ENCODE measurements at regions not wholly inside any gene's neighbourhood (a gene's known extent, or its start where the extent isn't known, plus 50 kb on each side); places are given as distances from the start of the nearest gene placed in this dataset.

DNA sequence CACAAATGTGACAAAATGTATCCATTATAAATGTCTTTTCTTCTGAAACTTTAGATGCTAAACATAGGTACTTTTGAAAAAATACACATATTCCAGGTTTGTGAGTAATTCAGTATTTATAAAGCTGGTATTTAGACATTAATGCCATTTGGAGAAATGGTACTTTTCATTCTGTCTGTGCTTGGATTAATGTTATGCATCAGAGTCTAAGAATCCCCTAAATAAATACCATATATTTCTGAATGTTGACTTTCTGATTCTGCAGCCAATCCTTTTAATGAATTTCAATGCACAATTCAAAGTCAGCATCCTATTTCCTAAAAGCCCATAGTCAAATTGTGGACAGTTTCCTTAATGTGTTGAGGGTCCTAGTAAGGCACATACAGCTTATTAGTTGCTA is 145.0 kb downstream of the DKK1 start:
- Histone ChIP-seq H3K27me3 (replicated peaks in 1 of 7) (no peaks in the 10 kb centered on the region), H3K27ac (no peak overlapping the region), H3K9me3 (no peaks in the 10 kb centered on the region), H3K4me3 (no peak overlapping the region), H3K4me1 (no peaks in the 10 kb centered on the region), H3K36me3 (no peaks in the 10 kb centered on the region)
- intact Hi-C loops (cut with DNase I; ENCODE audit: low total_unique reads), result no loop called here
- DNase-seq, result no peak
- TF ChIP-seq POLR2A (IDR thresholded peaks at IDR 0.05) (no peak), POLR2AphosphoS5 (IDR thresholded peaks at IDR 0.05) (no peak)
- TF ChIP-seq, protein P1, sequence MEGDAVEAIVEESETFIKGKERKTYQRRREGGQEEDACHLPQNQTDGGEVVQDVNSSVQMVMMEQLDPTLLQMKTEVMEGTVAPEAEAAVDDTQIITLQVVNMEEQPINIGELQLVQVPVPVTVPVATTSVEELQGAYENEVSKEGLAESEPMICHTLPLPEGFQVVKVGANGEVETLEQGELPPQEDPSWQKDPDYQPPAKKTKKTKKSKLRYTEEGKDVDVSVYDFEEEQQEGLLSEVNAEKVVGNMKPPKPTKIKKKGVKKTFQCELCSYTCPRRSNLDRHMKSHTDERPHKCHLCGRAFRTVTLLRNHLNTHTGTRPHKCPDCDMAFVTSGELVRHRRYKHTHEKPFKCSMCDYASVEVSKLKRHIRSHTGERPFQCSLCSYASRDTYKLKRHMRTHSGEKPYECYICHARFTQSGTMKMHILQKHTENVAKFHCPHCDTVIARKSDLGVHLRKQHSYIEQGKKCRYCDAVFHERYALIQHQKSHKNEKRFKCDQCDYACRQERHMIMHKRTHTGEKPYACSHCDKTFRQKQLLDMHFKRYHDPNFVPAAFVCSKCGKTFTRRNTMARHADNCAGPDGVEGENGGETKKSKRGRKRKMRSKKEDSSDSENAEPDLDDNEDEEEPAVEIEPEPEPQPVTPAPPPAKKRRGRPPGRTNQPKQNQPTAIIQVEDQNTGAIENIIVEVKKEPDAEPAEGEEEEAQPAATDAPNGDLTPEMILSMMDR (IDR thresholded peaks at IDR 0.05 in 8 of 11, conservative IDR thresholded peaks at IDR 0.05 in 3 of 11), result no peak

DNA sequence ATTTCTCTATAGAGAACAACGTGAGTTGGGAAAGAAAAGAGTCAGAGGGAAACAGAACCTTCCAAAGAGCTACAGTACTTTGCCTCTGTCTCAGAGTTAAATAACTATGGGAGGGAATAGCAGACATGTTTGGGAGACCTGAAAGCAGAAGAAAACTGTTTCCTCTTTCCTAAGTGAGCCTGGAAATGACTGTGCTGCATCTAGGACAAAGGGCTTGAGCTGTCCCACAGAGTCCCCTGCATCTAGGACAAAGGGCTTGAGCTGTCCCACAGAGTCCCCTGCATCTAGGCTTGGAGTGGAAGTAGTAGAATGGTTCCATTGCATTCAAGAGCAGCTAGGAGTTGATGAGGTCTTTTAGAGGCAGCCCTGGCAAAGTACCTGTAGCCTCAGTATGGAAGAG is 149.7 kb downstream of the DKK1 start:
- H3K27me3 ChIP-seq (replicated peaks in 1 of 7), result no peaks in the 10 kb centered on the region
- intact Hi-C loops (cut with DNase I; ENCODE audit: low total_unique reads), result no loop called here
- no peaks in the 10 kb centered on the region for H3K9me3 ChIP-seq
- no peak overlapping the region for H3K4me3 ChIP-seq
- no peak for DNase-seq
- peaks cover 0 to 3% (median 0%) of the 10 kb centered on the region in 6 donors for H3K4me1 ChIP-seq
- no peak overlapping the region for H3K27ac ChIP-seq
- H3K36me3 ChIP-seq, result no peaks in the 10 kb centered on the region
- TF ChIP-seq, protein P1 (IDR thresholded peaks at IDR 0.05 in 8 of 11, conservative IDR thresholded peaks at IDR 0.05 in 3 of 11), result no peak
- TF ChIP-seq POLR2AphosphoS5 (IDR thresholded peaks at IDR 0.05) (no peak), POLR2A (IDR thresholded peaks at IDR 0.05) (no peak)
- 49 to 74% (median 58%) methylated on average over 1 of the region's 1 CpG for WGBS, 5 donors

DNA sequence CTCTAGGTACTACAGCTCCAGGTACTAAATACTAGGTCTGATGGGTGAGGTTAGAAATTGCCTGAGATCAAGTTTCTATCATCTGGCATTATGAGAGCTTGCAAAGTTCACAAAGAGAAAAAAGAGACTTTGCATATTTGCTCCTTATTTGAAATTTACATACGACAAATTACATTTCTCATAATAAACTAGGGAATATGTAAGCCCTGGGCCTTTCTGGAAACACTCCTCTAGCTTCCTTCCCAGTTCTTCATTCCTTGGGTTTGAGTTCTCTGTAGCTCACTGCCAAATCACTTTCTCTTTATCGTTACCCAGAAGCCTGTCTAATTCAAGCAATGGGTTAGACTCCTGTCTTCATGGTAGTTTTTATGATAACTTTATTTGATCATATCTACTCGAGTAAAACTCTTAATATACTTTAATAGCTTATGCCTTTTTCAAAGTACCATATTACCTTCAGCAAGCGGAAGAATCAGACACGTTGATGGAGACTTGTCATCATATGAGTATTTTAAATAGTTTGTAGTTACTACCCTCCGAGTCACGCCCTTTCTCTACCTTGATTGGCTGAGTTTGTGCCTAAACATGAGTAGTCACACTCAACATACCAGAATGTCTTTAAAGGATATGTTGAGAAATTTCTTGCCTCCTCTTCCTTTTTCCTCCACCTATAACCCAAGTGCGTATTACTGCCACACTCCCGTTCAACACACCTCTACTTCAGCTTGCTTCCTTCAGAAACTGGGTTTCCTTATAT is 150.5 kb downstream of the DKK1 start:
- Histone ChIP-seq H3K4me1 (peaks cover 0 to 3% (median 0%) of the 10 kb centered on the region in 6 donors), H3K36me3 (no peaks in the 10 kb centered on the region), H3K27me3 (replicated peaks in 1 of 7) (no peaks in the 10 kb centered on the region), H3K9me3 (no peaks in the 10 kb centered on the region), H3K4me3 (no peak overlapping the region), H3K27ac (no peak overlapping the region)
- intact Hi-C loops (cut with DNase I; ENCODE audit: low total_unique reads), result no loop called here
- 85 to 93% (median 89%) methylated on average over 9 of the region's 9 CpGs for WGBS, 5 donors
- TF ChIP-seq, protein P1 (IDR thresholded peaks at IDR 0.05 in 8 of 11, conservative IDR thresholded peaks at IDR 0.05 in 3 of 11), result no peak
- TF ChIP-seq POLR2A (IDR thresholded peaks at IDR 0.05), result no peak
- no peak for DNase-seq

DNA sequence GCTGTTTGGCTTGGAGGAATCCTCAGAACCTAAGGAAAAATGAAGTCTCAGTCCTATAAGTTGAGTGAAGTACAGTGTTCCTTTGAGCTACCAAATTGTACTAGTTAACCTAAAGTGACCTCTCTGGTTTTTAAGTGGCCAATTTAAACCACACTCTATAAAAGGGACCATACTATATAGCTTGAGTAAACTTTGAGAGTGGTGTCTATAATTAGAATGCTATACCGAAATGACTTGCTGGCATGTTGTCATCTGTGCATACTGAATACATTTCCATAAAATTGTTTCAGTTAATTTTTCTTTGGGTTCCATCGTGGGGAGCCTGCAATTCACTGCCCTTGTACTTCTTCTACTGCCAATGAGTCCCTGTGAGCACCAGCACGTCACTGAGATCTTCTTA is 151.1 kb downstream of the DKK1 start:
- Histone ChIP-seq H3K4me1 (peaks cover 0 to 3% (median 0%) of the 10 kb centered on the region in 6 donors), H3K4me3 (no peak overlapping the region), H3K27ac (no peak overlapping the region), H3K27me3 (replicated peaks in 1 of 7) (no peaks in the 10 kb centered on the region), H3K36me3 (no peaks in the 10 kb centered on the region), H3K9me3 (no peaks in the 10 kb centered on the region)
- DNase-seq, result no peak
- intact Hi-C loops (cut with DNase I; ENCODE audit: low total_unique reads), result no loop called here
- WGBS, 5 donors, result 62 to 71% (median 65%) methylated on average over 3 of the region's 3 CpGs
- TF ChIP-seq, protein P1 (IDR thresholded peaks at IDR 0.05 in 8 of 11, conservative IDR thresholded peaks at IDR 0.05 in 3 of 11), result no peak
- TF ChIP-seq POLR2AphosphoS5 (IDR thresholded peaks at IDR 0.05) (no peak), POLR2A (IDR thresholded peaks at IDR 0.05) (no peak)
